Central memory CD4-positive, alpha-beta T cell (primary cell): ENCODE measurements at regions not wholly inside any gene's neighbourhood (a gene's known extent, or its start where the extent isn't known, plus 50 kb on each side); places are given as distances from the start of the nearest gene placed in this dataset.

Source experiments
- DNase-seq: peaks from one replicate; pipeline ENCODE4 v3.0.0; 2022

DNA sequence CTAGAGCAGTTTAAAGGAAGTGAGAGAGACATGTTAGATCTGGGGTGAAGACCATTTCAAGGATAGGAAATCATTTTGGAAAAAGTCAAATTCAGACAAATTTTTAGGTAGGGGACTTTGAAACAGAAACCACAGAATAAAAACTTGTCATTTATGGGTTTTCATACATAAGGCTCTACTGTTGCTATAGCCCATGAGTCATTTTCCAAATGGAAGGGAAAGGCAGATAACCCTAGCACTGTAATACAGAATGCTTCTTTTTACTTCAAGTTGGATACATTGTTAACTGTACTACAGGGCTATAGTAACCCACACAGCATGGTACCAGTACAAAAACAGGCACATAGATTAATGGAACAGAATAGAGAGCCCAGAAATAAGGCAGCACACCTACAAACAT, 455.4 kb downstream of the EBF1 start:
- DNase-seq: no peak

DNA sequence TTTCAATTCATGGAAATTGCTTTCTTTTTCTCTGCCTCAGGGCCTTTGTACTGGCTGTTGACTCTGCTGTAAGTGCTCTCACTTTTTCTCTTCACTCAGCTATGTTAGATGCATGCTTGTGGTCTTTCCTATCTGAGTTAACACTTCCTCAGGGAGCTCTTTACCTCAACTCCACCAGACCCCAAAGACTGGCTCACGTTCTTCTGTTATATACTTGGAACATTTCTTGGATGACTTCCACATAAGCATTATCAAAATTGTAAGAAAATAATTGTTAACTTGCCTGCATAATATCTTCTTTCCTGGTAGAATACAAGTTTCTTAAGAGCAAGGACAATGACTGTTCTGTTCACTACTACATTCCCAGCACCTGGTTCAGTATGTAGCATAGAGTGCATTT, 455.9 kb downstream of the EBF1 start:
- DNase-seq: no peak

DNA sequence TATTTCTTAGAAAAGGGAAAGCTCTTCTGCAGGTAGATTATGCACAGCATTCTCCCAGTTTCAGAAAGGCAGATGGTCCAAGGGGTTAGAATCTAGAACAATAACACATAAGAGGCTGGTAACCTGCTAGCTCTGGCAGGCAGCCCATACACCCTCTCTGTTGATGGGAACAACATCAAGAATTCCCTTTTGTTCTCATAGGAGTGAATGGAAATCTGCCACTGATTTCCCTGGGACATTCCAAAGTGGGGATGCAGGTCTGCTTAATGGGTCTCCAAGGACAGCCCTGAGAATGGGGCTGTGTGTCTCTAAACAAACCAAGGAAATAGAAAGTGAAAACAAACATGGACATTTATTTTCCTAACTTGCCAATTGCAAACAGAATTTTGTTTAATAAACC, 456.8 kb downstream of the EBF1 start:
- no peak for DNase-seq

DNA sequence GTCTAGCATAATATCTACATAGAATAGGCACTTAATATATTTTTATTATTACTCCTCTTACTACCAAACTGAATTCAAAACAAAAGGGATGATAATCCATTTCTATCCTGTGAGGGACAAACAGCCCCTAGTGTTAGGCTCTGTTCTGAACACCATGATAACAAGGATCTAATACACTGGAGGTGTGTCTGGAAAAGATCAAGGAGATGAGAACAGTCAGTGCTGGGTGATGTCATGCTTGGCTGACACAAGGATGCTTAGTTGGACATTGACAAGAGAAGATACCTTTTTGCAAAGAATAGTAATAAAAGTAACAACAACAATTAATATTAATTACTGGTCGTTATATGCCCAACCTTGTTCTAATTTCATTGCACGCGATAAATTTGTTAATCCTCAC, 458.7 kb downstream of the EBF1 start:
- DNase-seq: no peak

DNA sequence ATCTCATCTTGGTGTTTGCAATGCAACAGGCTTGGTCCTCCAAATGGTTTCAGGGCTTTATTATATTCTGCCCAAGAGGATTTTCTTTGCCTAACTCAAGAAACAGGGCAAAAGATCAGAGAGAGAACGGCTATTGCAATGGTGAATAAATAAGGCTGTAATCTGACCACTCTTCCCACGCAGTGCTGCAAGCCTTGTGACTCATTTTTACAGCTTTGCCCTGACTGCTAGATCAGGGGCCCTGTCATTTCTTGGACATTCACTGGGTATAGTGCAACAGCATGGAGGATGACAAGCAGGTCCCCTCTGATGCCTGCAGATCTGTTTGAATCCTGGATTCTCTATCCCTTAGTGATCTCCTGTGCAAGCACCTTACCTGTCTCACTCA, 459.1 kb downstream of the EBF1 start:
- no peak for DNase-seq

DNA sequence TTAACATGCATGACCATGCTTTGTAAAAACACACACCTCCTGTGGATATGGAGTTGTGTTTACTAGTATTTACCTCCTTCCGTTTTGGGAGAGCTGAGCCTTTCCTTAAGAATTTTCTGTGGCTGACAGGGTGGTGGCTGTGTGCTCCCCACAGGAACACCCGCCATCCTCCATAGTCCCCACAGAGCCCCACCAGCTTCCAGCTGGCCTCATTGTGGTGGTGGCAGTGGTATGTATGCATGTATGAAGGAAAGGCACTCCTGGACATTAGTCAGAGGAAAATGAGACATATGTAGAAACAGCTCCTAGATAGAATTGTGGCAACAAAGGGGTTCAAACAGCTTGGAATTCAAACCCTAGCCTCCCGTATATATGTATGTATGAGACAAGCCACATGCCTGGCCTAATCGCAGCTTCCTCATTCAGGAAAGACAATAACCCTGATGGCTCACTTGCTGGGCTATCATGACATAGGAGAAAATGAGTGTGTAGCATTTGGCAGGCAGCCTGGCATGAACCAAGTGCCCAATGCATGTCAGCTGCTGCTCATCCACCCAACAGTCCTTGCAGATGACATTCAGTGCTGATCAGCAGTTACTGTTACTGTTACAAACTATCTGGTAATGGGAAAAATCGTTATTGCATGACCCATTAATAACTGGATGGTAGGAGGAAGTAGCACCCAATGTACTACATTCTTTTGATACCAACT, 459.7 kb downstream of the EBF1 start:
- no peak for DNase-seq

DNA sequence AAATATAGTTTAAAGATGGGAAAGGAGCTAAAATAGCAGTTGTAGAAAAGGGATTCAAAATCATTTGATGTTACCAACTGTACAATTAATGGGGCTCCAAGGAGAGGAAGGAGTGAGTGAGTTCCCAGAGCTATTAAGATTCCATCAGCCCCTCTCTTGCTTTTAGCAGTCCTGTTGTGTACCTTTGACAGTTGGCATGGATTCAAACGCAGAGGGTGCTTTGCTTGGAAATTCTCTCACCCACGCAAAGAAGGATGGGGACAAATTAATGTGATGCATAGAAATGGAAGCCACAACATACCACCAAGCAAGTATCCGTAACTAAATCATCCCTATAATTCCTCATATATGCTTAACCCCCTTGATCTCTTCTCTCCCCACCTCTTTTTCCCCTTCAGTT, 461.3 kb downstream of the EBF1 start:
- no peak for DNase-seq

DNA sequence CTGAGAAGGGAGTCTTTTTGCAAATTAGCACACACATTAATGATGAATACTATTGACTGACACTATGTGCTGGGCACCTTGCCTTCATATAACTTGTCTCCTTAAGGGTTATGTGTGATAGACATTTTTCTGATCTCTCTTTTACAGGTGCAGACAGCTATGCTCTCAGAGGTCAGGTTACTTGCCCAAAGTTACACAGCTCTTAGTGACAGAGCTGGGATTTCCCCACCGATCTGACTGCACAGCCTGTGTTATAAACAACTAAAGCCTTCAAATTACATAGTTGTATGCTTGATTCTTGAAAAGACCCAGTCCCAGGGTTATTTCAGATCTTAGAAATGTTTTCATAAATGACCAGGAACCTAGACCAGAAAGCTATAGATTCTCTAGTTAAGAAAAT, 462.7 kb downstream of the EBF1 start:
- DNase-seq: no peak

DNA sequence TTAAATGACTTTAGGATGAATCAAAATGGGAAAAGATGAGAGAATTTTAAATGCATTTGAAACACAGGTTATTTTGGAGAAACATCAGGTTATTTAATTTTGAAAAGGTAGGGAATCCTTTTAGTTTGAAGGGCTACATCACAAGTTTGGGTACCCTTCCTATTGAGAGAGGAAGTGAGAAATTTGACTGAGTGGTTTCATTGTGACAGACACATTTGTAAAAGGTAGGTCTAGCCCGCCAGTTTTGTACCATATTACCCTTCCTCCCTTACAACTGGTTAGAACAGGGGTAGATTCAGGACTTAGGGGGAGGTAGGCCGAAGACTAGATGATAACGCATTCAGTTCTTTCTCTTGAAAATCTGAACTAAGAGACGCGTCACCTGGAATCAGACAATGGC, 464.2 kb downstream of the EBF1 start:
- DNase-seq: no peak

DNA sequence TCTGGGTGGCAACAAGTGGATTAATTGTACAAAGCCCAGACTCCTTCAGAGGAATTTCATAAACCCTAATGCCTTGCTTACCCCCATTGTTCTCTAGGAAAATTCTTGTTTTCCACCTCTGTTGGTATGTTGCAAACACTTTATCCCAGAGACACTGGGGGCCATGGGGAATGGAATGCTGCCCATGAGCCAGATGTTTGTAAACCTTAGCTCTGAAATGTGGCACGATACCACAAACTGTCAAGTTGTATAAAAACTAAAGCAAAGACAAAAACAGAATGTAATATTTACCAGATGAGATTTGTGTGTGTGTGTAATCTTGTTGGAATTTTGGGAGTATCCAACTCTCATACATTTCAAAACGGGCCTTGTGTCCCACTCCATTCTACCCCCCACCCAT, 465.0 kb downstream of the EBF1 start:
- no peak for DNase-seq

DNA sequence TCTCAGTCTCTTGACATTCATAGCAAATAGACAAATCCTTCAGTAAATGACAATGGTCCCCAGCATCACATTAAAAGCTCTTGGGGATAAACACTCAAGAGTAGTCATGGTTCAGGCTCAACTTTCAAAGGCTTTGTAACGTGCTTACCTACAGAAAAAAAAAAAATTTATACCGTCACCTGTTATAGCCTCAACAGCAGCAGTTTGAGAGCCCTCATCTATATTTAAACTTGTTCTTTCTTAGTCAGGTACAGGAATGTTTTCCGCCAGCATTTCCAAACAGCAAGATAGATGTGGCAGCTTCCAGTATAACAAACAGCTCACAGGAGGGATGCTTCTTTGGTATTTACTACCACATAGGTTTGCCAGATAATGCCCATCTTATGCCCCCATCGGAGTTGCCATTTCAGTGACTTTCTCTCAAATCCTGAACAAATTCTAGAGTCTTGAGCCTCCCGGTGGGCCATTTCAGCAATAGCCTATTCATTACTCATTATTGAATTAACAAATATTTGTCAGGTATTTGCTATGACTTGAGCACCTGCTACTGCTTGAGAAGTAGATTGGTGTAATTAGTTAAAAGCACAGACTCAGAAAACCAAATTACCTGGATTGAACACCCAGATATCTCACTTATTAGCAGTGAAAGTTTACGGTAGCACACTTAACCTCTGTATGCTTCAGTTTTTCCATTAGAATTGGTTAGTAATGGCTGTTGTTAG, 470.0 kb downstream of the EBF1 start:
- no peak for DNase-seq

DNA sequence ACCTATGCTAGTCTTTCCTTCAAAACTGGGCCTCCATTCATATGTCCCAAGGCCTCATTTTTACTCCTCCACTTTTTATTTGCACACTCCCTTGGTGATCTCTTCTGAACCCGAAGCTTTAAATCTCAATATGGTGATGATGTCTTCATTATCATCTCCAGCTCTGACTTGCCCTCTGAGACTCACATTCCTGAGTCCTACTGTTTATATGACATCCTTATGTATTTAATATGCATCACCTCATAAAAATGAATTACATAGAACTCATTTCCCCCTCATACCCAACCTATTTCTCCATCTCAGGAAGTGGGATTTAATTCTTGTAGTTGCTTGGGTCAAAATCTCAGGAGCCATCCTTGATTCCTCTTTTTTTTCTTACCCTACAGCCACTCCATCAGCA, 473.0 kb downstream of the EBF1 start:
- DNase-seq: no peak

DNA sequence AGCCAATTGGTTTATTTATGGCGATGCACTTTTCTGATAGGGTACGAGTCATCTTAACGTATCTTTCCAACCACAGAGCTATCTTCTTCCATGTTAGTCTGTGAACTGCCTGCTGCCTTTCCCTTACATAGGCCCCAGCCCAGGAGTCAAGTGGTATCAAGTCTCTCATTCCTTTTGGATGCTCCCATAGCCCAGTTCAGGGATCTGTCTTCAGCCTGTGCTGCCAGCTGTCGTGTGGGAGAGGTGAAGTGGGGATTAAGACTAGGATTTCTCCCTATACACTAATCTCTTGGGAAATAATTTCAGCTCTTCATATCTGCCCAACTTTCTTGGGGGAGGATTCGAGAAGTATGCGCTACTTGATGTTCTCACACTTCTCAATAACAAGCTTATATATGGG, 475.7 kb downstream of the EBF1 start:
- DNase-seq: no peak

DNA sequence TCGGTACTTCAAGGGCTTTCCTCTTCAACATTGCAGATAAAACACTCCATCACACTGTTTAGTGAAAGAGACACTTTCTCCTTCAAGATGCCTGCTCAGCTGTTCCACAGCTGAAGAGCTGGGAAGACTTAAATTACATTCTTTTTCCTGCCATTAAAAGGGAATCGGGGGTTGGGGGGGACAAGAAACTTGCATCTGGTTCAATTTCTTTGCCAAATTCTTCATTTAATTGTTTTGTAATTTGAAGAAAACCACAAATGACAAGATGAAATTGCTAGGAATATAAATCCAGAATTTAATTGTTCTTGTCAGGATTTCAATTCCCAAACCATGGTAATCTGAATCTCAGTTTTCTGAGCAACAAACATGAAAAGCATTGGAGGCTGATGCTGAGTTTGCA, 478.3 kb downstream of the EBF1 start:
- no peak for DNase-seq

DNA sequence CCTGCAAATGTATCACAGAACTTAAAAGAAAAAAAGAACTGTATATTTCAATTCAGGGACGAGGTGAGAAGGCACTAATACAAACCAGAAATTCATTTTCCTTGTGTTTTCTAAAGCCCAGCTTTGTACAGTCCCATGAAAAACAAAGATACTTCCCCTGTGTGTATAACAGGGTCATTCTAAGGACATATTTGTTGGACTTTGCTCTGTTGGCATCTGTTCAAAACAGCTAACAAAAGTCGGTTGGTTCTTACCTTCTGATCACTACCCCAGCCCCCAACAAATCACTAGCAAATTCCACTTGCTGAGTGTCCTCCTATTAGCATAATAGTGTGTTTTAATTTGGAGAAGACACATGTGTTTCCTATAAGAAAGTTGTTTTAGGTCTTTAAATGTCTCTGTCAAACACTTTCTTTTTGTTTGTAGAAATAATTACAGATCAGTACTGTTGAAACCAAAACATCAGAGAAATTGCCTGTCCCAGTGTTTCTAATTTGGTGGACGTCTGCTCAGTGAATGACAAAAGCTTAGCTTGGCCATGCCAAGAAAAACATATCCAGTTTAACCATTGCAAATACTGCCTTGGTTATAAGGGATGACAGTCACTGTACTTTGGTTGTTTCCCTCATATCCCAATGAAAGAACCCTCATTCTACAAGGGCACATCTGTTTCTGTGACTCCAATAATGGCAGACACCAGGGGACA, 480.5 kb downstream of the EBF1 start:
- no peak for DNase-seq

DNA sequence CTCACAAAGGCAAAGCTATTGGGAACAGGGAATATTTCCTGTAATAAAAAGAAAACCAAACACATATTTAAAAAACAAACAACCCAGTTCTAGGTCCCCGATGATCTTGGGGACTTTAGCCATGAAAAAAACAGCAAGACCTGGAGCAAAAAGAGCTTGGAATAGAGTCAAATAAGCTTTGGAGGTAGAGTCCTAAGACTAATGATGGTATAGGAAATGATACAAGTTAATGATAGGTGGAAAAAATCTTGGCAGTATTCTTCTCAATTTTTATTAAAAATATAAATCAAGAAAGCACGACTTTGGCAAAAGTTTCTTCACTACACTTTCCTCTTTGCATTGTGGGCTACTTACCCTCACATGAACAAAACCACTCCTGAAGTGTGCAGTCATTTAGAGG, 481.5 kb downstream of the EBF1 start:
- no peak for DNase-seq

DNA sequence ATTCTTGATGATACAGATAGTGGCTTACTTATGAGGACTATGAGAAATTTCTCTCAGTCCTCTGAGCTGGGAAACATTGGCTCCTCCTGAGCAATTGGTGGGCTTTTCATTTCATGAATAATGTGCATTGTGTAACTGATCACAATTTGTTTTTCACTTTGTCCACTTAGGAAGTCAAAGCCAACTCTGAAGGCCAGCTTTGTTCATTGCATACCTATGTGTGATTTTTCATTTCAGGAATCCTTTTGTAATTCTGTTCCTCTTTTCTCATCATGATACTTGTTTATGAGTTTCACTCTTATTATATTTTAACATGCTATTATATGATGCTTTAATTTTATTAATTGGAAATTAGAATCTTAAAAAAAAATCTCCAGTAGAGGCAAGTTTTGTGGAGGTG, 483.0 kb downstream of the EBF1 start:
- DNase-seq: no peak

DNA sequence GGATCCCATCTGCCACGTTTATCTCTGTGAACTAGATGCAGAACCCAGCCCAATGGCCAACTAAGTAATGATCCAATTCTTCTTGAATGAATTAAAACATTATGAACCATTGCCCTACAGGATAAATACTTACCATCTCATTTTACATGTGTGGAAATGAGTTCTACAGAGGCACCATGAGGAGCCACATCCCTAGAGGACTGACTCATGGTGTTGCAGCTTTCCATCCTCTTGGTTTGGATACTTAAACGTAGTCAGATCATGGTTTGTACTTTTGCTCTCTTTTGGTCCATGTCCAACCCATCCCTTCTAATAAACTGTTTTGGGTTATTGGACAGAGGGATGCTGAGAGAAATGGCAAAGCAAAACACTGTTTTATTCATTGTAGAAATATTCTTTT, 484.8 kb downstream of the EBF1 start:
- no peak for DNase-seq

DNA sequence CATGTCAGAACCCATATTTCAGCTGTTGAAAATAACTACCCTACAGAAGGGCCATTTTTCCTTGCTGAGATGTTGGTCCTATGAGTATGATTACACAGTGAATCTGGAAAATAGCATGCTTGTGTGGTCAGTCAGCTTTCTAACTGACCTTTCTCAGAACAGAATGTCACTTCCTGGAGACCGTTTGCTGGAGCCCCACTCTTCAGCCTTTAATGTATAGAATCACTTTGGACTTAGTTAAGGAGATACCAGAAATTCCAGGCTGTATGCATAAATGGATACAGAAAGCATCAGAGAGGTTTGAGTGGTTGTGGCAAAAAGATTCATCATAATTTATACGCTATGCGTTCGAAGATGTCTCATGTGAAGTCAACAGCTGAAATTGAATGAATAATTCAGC, 488.1 kb downstream of the EBF1 start:
- no peak for DNase-seq

DNA sequence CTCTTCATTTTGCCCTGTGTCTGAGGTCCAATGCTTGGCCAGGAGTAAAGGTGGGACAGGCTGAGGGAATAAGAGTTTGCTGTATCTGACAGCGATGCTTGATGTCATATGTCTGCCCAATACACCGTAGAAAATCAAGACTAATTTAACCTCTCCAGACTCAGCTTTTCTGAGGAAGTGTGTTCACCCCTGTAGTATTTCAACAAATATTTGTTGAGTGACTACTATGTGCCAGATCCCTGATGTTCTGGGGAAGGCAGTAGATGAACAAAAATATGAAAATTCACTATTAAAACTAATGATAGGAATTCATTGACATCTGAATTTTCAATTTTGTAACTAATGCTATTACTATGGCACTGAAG, 489.7 kb downstream of the EBF1 start:
- DNase-seq: no peak

DNA sequence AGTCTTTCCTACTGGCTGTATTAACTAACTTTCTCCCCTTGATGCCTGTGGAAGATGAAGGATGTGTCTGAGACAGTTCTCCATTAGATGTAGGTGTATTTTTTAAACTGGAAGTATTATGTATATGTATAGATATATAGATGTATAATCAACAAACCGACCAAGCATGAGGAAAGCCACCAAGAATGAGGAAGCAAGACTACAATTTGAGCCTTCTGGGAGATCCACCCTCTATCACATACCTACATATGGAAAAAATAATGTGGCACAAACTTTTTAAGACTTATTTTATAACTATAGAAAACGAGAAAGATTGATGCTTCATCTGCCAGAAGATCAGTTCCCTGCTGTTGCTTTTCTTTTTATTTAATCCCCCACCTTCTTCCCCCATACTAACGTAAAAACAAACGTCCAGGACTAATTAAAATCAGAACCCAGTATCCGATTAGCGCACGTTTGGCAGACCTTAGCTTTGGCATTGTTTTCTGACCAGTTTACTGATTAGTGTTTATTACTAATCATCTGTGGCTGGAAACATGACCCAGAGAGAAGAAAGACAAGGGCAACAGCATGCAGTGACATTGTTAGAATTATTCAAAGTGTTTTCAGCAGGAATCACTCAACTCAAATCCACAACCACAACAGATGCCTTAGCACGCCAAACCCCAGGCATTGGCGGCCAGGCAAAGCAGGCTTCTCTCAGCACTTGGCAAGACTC, 490.2 kb downstream of the EBF1 start:
- DNase-seq: no peak

DNA sequence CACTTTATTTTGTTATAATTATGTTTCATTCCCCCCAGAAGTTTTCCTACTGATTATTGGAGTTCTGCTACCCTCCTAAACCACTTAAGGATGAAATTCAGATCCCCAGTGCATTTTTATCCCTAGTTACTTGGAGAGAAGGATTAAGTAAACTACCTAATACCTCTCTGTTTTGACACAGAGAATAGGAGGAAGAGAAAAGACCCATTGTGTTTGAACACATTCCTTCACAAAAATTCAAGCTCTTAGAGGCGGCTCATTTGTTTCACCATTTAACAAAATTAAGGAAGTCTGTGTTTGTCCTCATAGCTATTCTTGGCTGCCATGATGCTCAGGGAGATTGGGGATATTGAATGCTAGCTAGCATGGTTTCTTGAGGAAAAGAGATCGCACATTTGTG, 492.6 kb downstream of the EBF1 start:
- DNase-seq: no peak

DNA sequence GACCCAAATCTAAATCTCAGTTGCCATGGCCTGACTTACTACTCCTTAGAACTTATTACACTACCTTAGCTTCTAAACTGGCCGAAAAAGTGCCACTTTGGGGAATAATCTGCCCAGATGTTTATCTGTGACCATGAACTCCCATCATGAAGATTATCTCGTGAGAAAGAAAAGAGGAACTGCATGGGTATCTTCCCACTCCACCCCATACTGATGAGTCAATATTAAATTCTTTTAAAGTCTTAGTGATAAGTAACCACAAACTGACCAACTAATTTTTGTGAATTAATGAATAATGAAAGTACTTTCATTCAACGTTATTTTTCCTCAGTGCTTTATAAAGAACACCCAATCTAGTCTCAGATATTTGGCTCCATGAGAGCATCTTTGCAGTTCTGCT, 493.5 kb downstream of the EBF1 start:
- DNase-seq: no peak

DNA sequence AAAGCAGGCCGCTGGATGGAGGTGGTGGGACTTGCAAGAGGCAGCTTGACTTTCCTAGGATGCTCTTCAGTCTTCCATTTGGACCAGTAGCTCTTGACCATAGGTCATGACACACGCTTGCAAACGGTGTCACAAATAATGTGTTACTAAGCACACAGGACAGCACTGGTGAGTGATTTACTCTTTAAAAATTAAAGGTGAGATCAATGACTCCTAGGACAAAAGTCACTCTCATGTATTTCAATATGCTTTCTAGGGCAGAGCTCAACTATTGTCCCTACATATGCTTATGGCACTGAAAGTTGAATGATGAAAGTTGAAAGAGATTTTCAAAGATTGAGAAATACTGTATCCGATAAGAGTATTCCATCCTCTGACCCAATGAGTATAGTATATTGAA, 496.7 kb downstream of the EBF1 start:
- DNase-seq: no peak
